ENCODE measurements at regions not wholly inside any gene's neighbourhood (a gene's known extent, or its start where the extent isn't known, plus 50 kb on each side); places are given as distances from the start of the nearest gene placed in this dataset.

DNA sequence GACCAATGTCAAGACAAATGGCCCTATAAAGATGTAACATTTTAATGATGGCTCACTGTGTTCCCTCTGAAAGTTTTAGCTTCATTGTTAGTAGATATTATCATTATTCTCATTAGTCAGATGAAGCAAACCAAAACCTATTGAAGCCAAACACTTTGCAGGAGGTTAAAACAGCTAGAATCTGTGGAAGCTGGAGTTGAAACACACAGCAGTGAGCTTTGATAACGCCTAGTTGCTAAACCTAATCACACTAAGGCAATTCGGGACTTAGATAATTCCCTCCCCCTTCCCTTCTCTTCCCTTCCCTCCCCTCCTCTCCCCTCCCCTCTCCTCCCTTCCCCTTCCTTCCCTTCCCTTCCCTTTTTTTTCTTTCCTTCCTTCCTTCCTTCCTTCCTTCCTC, 165.7 kb downstream of the TRIB2 start:
- H3K4me1 ChIP-seq (ENCODE audit: control insufficient read depth, extremely low read depth, insufficient read depth, low read length) = peaks cover 11% of the 10 kb centered on the region
- no peaks in the 10 kb centered on the region for H4K20me1 ChIP-seq (ENCODE audit: control insufficient read depth, extremely low read depth, insufficient read depth, low read length)
- no peak overlapping the region for H3K4me2 ChIP-seq (ENCODE audit: extremely low read depth, insufficient read depth, low read length)
- H3K27ac ChIP-seq (ENCODE audit: insufficient read depth, low read length) = no peak overlapping the region
- no peaks in the 10 kb centered on the region for H3K79me2 ChIP-seq (ENCODE audit: control insufficient read depth, insufficient read depth, low read length)
- no peak overlapping the region for H3K9ac ChIP-seq (ENCODE audit: insufficient read depth, low read length)
- no peak for DNase-seq (ENCODE audit: low read depth in 2 of 2)
- H3K36me3 ChIP-seq (ENCODE audit: control insufficient read depth, insufficient read depth, low read length) = no peaks in the 10 kb centered on the region
- H3K9me3 ChIP-seq (ENCODE audit: control insufficient read depth, insufficient read depth, low read depth, low read length) = no peaks in the 10 kb centered on the region
- TF ChIP-seq EZH2 (IDR thresholded peaks at IDR 0.05; ENCODE audit: low read length, missing control alignments) = no peak
- TF ChIP-seq, protein P1, sequence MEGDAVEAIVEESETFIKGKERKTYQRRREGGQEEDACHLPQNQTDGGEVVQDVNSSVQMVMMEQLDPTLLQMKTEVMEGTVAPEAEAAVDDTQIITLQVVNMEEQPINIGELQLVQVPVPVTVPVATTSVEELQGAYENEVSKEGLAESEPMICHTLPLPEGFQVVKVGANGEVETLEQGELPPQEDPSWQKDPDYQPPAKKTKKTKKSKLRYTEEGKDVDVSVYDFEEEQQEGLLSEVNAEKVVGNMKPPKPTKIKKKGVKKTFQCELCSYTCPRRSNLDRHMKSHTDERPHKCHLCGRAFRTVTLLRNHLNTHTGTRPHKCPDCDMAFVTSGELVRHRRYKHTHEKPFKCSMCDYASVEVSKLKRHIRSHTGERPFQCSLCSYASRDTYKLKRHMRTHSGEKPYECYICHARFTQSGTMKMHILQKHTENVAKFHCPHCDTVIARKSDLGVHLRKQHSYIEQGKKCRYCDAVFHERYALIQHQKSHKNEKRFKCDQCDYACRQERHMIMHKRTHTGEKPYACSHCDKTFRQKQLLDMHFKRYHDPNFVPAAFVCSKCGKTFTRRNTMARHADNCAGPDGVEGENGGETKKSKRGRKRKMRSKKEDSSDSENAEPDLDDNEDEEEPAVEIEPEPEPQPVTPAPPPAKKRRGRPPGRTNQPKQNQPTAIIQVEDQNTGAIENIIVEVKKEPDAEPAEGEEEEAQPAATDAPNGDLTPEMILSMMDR (conservative IDR thresholded peaks at IDR 0.05 in 1 of 2, IDR thresholded peaks at IDR 0.05 in 1 of 2; ENCODE audit: low read depth in 1 of 2, low read length in 2 of 2) = no peak
- H2AFZ ChIP-seq (ENCODE audit: low read length) = no peak overlapping the region
- no peaks in the 10 kb centered on the region for H3K27me3 ChIP-seq (ENCODE audit: control insufficient read depth, insufficient read depth, low read length)
- H3K4me3 ChIP-seq (replicated peaks in 1 of 4; ENCODE audit: control extremely low read depth in 1 of 4, insufficient read depth in 1 of 4, low read depth in 3 of 4, low read length in 4 of 4) = no peak overlapping the region

DNA sequence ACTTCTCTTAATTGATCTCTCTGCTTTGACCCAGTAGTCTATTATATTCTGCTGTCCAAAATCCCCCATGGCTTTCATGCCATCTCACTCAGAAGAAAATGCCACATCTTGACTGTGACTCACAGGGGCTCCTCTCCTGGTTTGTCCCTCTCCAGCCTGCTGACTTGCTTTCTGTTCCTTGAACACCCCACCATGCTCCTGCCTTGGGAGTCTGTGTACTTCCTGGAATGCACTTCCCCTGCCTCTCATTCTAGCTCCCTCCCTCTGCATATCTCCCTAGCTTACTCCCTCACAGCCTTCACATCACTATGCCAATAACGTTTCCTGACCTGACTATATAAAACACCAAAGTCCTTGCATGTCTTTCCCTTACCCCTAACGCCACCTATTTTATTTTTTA, 167.2 kb downstream of the TRIB2 start:
- H3K27me3 ChIP-seq (ENCODE audit: control insufficient read depth, insufficient read depth, low read length) = no peaks in the 10 kb centered on the region
- H3K4me1 ChIP-seq (ENCODE audit: control insufficient read depth, extremely low read depth, insufficient read depth, low read length) = peaks cover 11% of the 10 kb centered on the region
- no peak overlapping the region for H3K4me2 ChIP-seq (ENCODE audit: extremely low read depth, insufficient read depth, low read length)
- no peaks in the 10 kb centered on the region for H3K36me3 ChIP-seq (ENCODE audit: control insufficient read depth, insufficient read depth, low read length)
- H3K9ac ChIP-seq (ENCODE audit: insufficient read depth, low read length) = no peak overlapping the region
- no peaks in the 10 kb centered on the region for H4K20me1 ChIP-seq (ENCODE audit: control insufficient read depth, extremely low read depth, insufficient read depth, low read length)
- H3K4me3 ChIP-seq (replicated peaks in 1 of 4; ENCODE audit: control extremely low read depth in 1 of 4, insufficient read depth in 1 of 4, low read depth in 3 of 4, low read length in 4 of 4) = no peak overlapping the region
- TF ChIP-seq, protein P1 (conservative IDR thresholded peaks at IDR 0.05 in 1 of 2, IDR thresholded peaks at IDR 0.05 in 1 of 2; ENCODE audit: low read depth in 1 of 2, low read length in 2 of 2) = no peak
- no peak for TF ChIP-seq EZH2 (IDR thresholded peaks at IDR 0.05; ENCODE audit: low read length, missing control alignments)
- DNase-seq (ENCODE audit: low read depth in 2 of 2) = peak in 1 of 2 donors; percentile 46
- no peaks in the 10 kb centered on the region for H3K79me2 ChIP-seq (ENCODE audit: control insufficient read depth, insufficient read depth, low read length)
- peak overlapping the region; percentile 16 for H2AFZ ChIP-seq (ENCODE audit: low read length)
- peak overlapping the region; percentile 27 for H3K27ac ChIP-seq (ENCODE audit: insufficient read depth, low read length)
- no peaks in the 10 kb centered on the region for H3K9me3 ChIP-seq (ENCODE audit: control insufficient read depth, insufficient read depth, low read depth, low read length)

DNA sequence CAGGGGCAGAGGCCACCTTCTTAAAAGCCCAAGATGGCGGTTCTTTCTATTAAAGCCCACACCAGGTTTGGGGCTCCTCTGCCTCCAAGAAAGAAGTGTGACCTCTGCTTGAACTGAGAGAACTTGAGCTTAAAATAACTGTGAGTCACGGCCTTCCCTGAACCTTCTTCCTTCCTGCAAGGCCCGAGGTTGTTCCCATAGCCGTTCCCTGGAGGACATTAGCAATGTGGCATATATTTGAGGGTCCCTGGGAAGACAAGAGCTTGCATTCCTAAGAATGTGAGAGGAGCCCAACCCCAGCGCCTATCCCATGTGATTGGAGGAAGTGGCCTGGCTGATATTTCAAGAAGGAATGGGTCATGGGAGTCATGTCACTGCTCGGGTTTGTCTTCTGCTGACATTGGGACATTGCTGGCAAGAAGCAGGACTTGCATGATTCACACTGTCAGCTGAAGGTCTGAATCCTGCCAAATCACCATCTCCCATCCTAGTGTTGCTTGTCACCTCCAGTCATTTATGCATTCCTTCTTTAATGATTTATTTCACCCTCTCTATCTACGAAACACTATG, 168.1 kb downstream of the TRIB2 start:
- H2AFZ ChIP-seq (ENCODE audit: low read length) = peak overlapping the region; percentile 9

More for the DNA sequence above, 168.1 kb downstream of the TRIB2 start:
- no peaks in the 10 kb centered on the region for H3K9me3 ChIP-seq (ENCODE audit: control insufficient read depth, insufficient read depth, low read depth, low read length)
- no peak overlapping the region for H3K4me3 ChIP-seq (replicated peaks in 1 of 4; ENCODE audit: control extremely low read depth in 1 of 4, insufficient read depth in 1 of 4, low read depth in 3 of 4, low read length in 4 of 4)
- TF ChIP-seq, protein P1 (conservative IDR thresholded peaks at IDR 0.05 in 1 of 2, IDR thresholded peaks at IDR 0.05 in 1 of 2; ENCODE audit: low read depth in 1 of 2, low read length in 2 of 2) = no peak
- TF ChIP-seq EZH2 (IDR thresholded peaks at IDR 0.05; ENCODE audit: low read length, missing control alignments) = no peak
- H3K9ac ChIP-seq (ENCODE audit: insufficient read depth, low read length) = no peak overlapping the region
- peak overlapping the region; percentile 21 for H3K4me2 ChIP-seq (ENCODE audit: extremely low read depth, insufficient read depth, low read length)
- no peaks in the 10 kb centered on the region for H3K27me3 ChIP-seq (ENCODE audit: control insufficient read depth, insufficient read depth, low read length)
- peaks cover 11% of the 10 kb centered on the region for H3K4me1 ChIP-seq (ENCODE audit: control insufficient read depth, extremely low read depth, insufficient read depth, low read length)
- peak; percentile 63 to 84 for DNase-seq (ENCODE audit: low read depth in 2 of 2)
- H3K27ac ChIP-seq (ENCODE audit: insufficient read depth, low read length) = peak overlapping the region; percentile 27
- no peaks in the 10 kb centered on the region for H3K79me2 ChIP-seq (ENCODE audit: control insufficient read depth, insufficient read depth, low read length)
- no peaks in the 10 kb centered on the region for H4K20me1 ChIP-seq (ENCODE audit: control insufficient read depth, extremely low read depth, insufficient read depth, low read length)
- no peaks in the 10 kb centered on the region for H3K36me3 ChIP-seq (ENCODE audit: control insufficient read depth, insufficient read depth, low read length)
